ENCODE measurements at regions not wholly inside any gene's neighbourhood (a gene's known extent, or its start where the extent isn't known, plus 50 kb on each side); places are given as distances from the start of the nearest gene placed in this dataset.

DNA sequence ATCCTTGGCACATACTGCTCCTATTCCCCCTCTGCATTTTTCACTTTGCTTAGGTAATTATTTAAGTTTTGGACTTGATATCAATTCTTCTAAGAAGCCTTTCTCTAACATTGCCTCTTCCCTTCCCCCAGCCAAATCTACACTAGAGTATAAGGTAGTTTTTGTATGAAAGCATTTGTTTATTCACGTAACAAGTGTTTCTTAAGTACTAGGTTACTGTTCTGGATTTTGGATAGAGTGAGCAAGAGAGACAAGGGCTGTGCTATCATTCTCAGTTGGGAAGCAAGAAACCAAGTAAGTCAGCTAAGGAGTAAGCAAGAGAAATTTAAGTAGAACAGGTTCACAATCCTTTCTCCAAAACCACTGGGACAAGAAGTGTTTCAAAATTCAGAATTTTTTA lies 55.9 kb upstream of the HHIP start:
- no peak for ATAC-seq
- TF ChIP-seq, protein P1, sequence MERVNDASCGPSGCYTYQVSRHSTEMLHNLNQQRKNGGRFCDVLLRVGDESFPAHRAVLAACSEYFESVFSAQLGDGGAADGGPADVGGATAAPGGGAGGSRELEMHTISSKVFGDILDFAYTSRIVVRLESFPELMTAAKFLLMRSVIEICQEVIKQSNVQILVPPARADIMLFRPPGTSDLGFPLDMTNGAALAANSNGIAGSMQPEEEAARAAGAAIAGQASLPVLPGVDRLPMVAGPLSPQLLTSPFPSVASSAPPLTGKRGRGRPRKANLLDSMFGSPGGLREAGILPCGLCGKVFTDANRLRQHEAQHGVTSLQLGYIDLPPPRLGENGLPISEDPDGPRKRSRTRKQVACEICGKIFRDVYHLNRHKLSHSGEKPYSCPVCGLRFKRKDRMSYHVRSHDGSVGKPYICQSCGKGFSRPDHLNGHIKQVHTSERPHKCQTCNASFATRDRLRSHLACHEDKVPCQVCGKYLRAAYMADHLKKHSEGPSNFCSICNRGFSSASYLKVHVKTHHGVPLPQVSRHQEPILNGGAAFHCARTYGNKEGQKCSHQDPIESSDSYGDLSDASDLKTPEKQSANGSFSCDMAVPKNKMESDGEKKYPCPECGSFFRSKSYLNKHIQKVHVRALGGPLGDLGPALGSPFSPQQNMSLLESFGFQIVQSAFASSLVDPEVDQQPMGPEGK (CRISPR knock-in tag; IDR thresholded peaks at IDR 0.05; ENCODE audit: borderline replicate concordance), result no peak
- TF ChIP-seq ISL1 (CRISPR knock-in tag; IDR thresholded peaks at IDR 0.05) (no peak), OSR1 (CRISPR knock-in tag; IDR thresholded peaks at IDR 0.05) (no peak), ZNF8 (CRISPR knock-in tag; IDR thresholded peaks at IDR 0.05) (no peak), ZNF70 (CRISPR knock-in tag; IDR thresholded peaks at IDR 0.05) (no peak), PPARA (CRISPR knock-in tag; IDR thresholded peaks at IDR 0.05; ENCODE audit: borderline replicate concordance) (no peak), ZNF565 (CRISPR knock-in tag; conservative IDR thresholded peaks at IDR 0.05; ENCODE audit: low read depth) (no peak), TCF4 (CRISPR knock-in tag; IDR thresholded peaks at IDR 0.05; ENCODE audit: borderline replicate concordance) (no peak), BACH2 (CRISPR knock-in tag; IDR thresholded peaks at IDR 0.05; ENCODE audit: borderline replicate concordance) (no peak)
- TF ChIP-seq, protein P2, sequence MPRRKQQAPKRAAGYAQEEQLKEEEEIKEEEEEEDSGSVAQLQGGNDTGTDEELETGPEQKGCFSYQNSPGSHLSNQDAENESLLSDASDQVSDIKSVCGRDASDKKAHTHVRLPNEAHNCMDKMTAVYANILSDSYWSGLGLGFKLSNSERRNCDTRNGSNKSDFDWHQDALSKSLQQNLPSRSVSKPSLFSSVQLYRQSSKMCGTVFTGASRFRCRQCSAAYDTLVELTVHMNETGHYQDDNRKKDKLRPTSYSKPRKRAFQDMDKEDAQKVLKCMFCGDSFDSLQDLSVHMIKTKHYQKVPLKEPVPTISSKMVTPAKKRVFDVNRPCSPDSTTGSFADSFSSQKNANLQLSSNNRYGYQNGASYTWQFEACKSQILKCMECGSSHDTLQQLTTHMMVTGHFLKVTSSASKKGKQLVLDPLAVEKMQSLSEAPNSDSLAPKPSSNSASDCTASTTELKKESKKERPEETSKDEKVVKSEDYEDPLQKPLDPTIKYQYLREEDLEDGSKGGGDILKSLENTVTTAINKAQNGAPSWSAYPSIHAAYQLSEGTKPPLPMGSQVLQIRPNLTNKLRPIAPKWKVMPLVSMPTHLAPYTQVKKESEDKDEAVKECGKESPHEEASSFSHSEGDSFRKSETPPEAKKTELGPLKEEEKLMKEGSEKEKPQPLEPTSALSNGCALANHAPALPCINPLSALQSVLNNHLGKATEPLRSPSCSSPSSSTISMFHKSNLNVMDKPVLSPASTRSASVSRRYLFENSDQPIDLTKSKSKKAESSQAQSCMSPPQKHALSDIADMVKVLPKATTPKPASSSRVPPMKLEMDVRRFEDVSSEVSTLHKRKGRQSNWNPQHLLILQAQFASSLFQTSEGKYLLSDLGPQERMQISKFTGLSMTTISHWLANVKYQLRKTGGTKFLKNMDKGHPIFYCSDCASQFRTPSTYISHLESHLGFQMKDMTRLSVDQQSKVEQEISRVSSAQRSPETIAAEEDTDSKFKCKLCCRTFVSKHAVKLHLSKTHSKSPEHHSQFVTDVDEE (CRISPR knock-in tag; IDR thresholded peaks at IDR 0.05), result no peak
- TF ChIP-seq, protein P3, sequence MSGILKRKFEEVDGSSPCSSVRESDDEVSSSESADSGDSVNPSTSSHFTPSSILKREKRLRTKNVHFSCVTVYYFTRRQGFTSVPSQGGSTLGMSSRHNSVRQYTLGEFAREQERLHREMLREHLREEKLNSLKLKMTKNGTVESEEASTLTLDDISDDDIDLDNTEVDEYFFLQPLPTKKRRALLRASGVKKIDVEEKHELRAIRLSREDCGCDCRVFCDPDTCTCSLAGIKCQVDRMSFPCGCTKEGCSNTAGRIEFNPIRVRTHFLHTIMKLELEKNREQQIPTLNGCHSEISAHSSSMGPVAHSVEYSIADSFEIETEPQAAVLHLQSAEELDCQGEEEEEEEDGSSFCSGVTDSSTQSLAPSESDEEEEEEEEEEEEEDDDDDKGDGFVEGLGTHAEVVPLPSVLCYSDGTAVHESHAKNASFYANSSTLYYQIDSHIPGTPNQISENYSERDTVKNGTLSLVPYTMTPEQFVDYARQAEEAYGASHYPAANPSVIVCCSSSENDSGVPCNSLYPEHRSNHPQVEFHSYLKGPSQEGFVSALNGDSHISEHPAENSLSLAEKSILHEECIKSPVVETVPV (CRISPR knock-in tag; IDR thresholded peaks at IDR 0.05), result no peak

DNA sequence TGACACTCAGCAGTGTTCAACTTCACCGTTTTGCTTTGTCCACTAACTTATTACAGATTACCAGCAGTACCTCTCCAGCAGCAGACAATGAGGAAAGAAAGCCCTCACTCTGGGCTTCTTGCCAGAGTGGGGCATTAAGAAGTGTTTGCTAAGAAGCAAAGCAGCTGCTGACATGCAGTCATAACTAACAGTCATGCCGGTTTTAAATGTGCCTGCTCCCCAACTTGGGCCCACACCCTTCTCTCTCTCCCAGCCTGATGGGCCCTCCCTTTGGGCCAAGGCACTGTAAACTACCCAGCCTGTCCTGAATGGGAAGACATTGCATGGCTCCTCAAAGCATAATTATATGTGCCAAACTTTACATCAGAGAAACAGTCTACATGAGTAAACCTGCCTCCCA lies 54.6 kb upstream of the HHIP start:
- ATAC-seq, result peak; percentile 90
- TF ChIP-seq ARNTL (CRISPR knock-in tag; IDR thresholded peaks at IDR 0.05; ENCODE audit: borderline replicate concordance, low read depth), result no peak
- TF ChIP-seq, protein P4, sequence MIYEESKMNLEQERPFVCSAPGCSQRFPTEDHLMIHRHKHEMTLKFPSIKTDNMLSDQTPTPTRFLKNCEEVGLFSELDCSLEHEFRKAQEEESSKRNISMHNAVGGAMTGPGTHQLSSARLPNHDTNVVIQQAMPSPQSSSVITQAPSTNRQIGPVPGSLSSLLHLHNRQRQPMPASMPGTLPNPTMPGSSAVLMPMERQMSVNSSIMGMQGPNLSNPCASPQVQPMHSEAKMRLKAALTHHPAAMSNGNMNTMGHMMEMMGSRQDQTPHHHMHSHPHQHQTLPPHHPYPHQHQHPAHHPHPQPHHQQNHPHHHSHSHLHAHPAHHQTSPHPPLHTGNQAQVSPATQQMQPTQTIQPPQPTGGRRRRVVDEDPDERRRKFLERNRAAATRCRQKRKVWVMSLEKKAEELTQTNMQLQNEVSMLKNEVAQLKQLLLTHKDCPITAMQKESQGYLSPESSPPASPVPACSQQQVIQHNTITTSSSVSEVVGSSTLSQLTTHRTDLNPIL (CRISPR knock-in tag; IDR thresholded peaks at IDR 0.05; ENCODE audit: low read depth), result no peak
- no peak for TF ChIP-seq SNAI2 (CRISPR knock-in tag; IDR thresholded peaks at IDR 0.05)
- TF ChIP-seq ZFP3 (CRISPR knock-in tag; IDR thresholded peaks at IDR 0.05), result no peak
- TF ChIP-seq, protein P1 (CRISPR knock-in tag; IDR thresholded peaks at IDR 0.05; ENCODE audit: borderline replicate concordance), result no peak
- no peak for TF ChIP-seq ZC3H10 (CRISPR knock-in tag; IDR thresholded peaks at IDR 0.05)
- TF ChIP-seq ZFP30 (CRISPR knock-in tag; IDR thresholded peaks at IDR 0.05), result no peak
- no peak for TF ChIP-seq RARB (CRISPR knock-in tag; IDR thresholded peaks at IDR 0.05)
- TF ChIP-seq ESRRG (CRISPR knock-in tag; IDR thresholded peaks at IDR 0.05), result no peak
- no peak for TF ChIP-seq TCF4 (CRISPR knock-in tag; IDR thresholded peaks at IDR 0.05; ENCODE audit: borderline replicate concordance)
- no peak for TF ChIP-seq BACH2 (CRISPR knock-in tag; IDR thresholded peaks at IDR 0.05; ENCODE audit: borderline replicate concordance)
- TF ChIP-seq, protein P2 (CRISPR knock-in tag; IDR thresholded peaks at IDR 0.05), result no peak
- TF ChIP-seq CSDC2 (CRISPR knock-in tag; IDR thresholded peaks at IDR 0.05), result no peak
- TF ChIP-seq ISL1 (CRISPR knock-in tag; IDR thresholded peaks at IDR 0.05), result no peak
